ENCODE measurements at regions not wholly inside any gene's neighbourhood (a gene's known extent, or its start where the extent isn't known, plus 50 kb on each side); places are given as distances from the start of the nearest gene placed in this dataset.

- TF ChIP-seq TAF7 (optimal IDR thresholded peaks at IDR 0.05; ENCODE audit: borderline replicate concordance, low read depth, low read length) (no peak), HDAC6 (IDR thresholded peaks at IDR 0.05; ENCODE audit: low read depth, low read length) (no peak), JUND (IDR thresholded peaks at IDR 0.05; ENCODE audit: low read length) (no peak), JUN (IDR thresholded peaks at IDR 0.05; ENCODE audit: low read depth, low read length) (no peak), HDAC2 (IDR thresholded peaks at IDR 0.05; ENCODE audit: borderline replicate concordance in 1 of 2, low read depth in 2 of 2, low read length in 2 of 2) (no peak)
Measured at GRCh38 chrX:40966213-40966820, 118.9 kb upstream of the USP9X start (continued).

Measured in H1 (cell line).